HG03103 (cell line): ENCODE measurements at regions not wholly inside any gene's neighbourhood (a gene's known extent, or its start where the extent isn't known, plus 50 kb on each side); places are given as distances from the start of the nearest gene placed in this dataset.
"Not testable (repeated sequence)": the region's sequence is repeated elsewhere in the genome, so short reads cannot be mapped to it uniquely, and the experiment has no call there.

Experiments used
- ATAC-seq: cut with Tn5 transposase; IDR thresholded peaks from one replicate; pipeline ENCODE4 v1.9.1; 2021; ENCODE audit warnings: low read depth; ENCODE audit not compliant: unreplicated experiment

DNA sequence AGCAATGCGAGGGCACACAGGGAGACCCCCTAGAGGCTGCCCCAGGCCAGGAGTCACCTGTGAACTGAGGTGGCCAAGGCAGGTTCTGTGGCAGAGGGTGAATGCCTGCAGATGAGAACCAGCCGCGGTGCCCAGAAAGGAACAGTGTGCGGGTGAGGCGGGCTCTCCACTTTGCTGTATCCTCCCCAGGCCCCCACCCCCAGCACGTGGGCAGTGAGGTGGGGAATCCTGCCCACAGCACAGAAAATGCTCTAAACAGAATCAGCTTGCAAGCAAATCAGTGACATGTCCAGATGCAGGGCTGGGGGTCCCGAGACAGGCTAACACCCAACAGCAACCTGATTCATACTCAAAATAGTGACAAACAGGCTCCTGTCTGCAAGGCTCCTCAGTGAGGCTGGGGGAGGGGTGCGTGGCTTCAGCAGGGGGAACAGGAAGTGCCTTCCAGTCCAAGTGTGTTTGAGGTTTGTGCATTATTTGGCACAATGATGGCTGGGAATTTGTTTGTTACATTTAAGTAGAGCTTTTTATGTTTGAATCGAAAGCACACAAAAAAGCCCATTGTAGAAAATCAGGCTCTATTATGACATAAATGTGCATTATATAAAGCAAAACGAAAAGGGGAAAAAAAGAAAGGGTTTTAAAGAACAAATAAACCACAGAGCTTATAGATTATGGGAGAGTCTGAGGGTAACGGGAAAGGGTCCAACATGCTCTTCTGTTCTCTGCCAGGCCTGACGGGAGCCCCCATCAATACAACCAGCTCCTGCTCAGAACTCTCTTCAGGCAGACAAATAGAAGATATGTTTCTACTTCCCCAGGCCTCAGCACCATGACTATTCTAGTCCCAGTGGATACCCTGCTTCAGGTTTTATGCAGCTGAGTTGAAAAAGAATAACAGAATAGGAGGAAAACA is 201.3 kb downstream of the HSD17B3 start:
- no peak for ATAC-seq

- ATAC-seq, result not testable (repeated sequence)
Observed at GRCh38 chr9:96090630-96091029, 211.3 kb downstream of the HSD17B3 start.

DNA sequence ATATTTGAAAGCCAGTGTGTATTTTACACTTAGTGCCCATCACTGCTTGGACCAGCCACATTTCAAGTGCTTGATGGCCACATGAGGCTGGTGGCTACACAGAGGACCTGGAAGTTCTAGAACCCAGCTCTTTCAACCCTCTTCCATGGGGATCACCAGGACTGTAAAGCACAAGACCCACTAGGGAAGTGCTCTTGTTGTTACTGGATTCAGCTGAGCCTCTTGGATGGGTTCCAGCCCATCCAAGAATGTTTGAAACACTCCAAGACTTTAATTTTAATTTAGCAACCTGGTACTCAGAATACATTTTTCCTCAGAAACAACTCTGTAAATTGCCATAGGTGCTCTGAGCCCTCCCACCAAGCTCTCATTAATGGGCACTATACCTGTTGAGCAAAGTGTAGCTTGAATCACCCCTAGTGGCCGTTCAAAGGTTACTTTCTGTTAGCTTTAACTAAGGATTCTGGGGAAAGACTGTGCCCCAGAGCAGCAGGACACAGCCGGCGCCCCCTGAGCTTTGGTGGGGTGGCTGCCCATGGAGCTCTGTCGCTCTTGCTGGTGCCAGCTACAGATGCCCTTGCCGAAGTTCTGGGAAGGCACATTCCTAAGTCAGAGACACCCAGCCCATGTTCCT is 212.4 kb downstream of the HSD17B3 start:
- ATAC-seq, result no peak

DNA sequence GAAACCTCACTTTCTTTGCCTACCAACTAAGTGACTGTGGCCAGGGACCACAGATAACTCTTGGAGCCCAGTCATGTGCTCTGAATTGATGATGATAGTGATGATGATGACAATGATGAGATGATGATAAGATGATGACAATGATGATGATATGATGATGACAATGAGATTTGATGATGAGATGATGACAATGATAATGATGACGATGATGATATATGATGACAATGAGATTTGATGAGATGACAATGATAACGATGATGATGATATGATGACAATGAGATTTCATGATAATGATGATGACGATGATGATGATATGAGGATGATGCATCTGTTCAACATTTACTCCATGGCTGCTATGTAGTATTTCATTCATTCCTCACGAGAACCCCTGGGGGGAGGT is 213.0 kb downstream of the ERCC6L2 start:
- ATAC-seq, result no peak

- no peak for ATAC-seq
Observed at GRCh38 chr9:96087669-96088299, 212.3 kb downstream of the ERCC6L2 start.

DNA sequence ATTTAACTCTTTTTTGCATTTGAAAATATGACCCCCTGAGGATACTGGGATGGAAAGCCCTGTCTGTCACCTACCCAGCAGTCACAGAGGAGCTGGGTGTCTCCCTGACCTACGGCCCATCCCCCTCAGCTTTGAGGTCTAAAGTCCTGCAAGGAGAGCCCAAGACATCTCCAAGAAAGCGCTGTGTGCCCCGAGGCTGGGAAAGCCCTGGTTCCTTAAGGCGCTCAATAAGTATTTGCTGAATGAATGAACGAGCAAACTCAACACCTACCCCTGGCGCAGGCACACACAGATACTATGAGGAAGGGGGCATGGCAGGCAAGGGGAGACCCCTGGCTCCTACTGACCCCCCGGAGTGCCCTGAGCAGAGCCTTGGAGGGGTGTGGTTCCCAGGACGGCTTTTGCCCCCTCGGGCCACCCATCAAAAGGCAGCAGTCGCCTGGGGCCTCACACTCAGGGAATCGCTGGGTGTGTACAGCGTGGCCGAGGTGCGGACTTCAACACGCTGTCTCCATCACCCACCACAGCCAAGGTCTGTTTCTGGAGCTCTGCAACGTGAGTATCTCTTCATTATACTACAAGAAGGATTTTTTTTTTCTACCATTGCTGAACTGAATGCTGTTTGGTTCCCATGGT is 211.6 kb downstream of the ERCC6L2 start:
- ATAC-seq, result no peak

DNA sequence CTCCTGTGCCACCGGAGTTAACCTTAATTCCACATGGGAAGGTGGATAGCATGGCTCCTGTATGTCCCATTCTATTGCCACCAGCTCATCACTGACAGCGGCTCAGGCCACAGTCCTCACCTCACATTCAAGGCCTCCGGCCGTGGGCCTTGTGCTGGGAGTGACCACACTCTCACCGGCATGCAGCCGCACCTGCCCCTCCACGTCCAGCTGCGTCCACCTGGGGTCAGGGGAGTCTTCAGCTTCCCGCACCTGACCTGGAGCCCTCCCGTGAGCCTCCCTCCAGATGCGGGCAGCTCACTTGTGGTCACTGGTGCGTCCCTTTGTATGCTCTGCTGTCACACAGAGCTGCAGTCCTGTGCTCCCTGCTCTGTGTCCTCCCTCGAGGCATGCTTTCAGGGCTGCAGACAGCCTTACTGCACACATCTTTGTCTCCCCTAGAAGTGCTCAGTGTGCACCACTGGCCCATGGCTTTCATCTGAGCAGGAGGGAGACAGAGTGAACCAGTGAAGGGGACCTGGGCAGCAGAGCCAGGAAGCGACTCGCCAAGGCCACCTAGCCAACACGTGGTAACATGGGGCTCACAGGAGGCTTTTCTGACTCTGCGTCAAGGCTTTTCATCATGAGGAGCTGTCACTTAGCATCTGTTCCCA is 210.1 kb downstream of the ERCC6L2 start:
- no peak for ATAC-seq

GRCh38 chr9:96084331-96084734 is 208.8 kb downstream of the ERCC6L2 start:
- ATAC-seq, result no peak

GRCh38 chr9:96082516-96083232 is 207.2 kb downstream of the ERCC6L2 start:
- no peak for ATAC-seq

DNA sequence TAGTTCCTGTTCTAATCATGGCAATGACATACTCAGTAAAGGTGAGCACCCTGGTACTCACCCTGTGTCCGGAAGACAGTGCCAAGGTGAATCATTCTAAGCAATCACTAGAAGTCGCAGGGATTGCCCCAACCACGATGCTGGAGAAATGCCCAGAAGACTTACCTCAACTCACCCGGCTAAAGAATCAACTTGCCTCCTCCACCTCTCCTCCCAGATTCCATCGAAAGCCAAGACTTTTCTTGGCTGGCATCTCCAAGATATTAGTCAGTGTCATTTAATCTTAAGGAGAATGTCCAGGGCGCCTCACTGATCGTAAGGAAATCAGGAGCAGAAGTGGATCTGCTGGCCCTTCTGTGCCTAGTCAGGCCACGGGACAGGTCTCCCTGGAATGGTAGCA is 204.9 kb downstream of the ERCC6L2 start:
- no peak for ATAC-seq

GRCh38 chr9:96079779-96080178 is 204.3 kb downstream of the ERCC6L2 start:
- no peak for ATAC-seq

GRCh38 chr9:96078897-96079490 is 203.5 kb downstream of the ERCC6L2 start:
- ATAC-seq, result no peak

- ATAC-seq, result no peak
Observed at GRCh38 chr9:96075757-96076156, 200.3 kb downstream of the ERCC6L2 start.

GRCh38 chr9:96075111-96075510 is 199.6 kb downstream of the ERCC6L2 start:
- ATAC-seq, result no peak

- ATAC-seq, result no peak
Observed at GRCh38 chr9:96073531-96074480, 198.3 kb downstream of the ERCC6L2 start.

GRCh38 chr9:96072930-96073329 is 197.4 kb downstream of the ERCC6L2 start:
- no peak for ATAC-seq

DNA sequence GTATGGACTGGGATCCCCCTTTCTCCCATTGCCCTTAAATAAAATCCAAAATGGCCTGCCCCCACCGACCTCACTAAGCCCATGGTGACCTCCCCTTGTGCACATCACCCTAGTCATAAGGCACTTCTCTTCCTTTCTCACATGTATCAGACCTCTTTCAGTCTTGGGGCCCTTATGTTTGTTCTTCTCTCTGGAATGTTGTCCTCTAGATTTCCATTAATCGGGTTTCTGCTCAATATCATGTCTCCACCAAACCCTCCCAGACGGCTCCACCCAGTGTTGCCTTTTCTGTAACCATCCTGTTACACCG is 196.3 kb downstream of the ERCC6L2 start:
- no peak for ATAC-seq

DNA sequence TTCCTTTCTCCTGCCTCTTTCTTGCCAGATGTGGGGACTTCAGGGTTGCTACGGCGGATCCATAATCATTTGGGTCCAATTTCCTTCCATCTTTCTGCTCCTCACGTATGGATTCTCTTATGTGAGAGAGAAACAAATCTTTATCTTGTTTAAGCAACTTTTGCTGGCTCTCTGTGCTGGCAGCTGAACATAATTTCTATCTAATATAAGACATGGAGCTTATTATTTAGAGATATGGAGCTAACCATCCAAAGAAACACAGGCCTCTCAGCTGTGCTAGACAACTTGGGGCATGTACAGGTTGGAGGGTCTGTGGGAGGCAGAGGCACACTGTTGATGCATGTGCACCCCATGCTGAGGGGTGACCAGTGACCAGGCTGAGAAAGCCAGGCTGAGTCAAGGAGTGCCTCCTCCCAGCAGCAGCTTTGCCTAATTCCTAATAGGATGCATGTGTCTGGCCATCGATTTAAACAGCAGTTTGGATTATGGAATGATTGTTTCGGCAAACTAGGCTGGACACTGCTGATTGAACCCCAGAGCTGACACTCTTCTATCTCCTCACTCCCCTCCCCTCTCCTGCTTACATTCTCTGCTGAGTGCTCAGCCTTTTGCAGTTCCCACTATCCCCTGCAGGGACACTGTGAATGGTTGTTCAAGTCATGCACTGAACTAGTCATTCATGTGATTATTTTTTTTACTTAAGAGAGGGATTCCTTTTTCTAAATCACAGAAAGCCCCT is 195.8 kb downstream of the ERCC6L2 start:
- no peak for ATAC-seq
